Amniotic stem cell (primary cell): ENCODE measurements at regions not wholly inside any gene's neighbourhood (a gene's known extent, or its start where the extent isn't known, plus 50 kb on each side); places are given as distances from the start of the nearest gene placed in this dataset.
"Not testable (repeated sequence)": the region's sequence is repeated elsewhere in the genome, so short reads cannot be mapped to it uniquely, and the experiment has no call there.

ENCODE experiments used
- DNase-seq: peaks from one replicate; lab custom pipeline; 2025; lab: John Stamatoyannopoulos, UW

- DNase-seq: no peak
Measured at GRCh38 chr6:90463359-90463758, 123.5 kb downstream of the MAP3K7 start.

GRCh38 chr6:90462102-90462501 lies 124.8 kb downstream of the MAP3K7 start:
- DNase-seq: no peak

- DNase-seq: no peak
Measured at GRCh38 chr6:90461383-90461782, 125.5 kb downstream of the MAP3K7 start.

DNA sequence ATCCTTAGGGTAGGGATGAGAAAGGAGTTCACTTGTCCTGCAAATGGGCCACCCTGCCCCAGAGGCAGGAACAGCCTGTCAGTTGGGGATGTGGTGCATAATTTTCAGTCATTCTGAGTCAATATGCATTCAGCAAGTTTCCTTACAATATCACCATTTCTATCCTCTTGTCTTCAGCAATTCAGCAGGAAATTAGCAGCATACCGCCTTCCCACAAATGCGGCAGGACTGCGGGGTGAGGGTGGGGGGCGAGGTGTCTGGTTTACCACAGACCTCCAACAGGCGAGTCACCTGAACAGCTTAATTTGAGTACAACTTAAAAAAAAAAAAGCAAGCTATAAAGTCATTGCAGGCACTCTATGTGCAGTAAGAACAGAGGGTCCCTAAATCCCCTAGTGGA lies 126.8 kb downstream of the MAP3K7 start:
- no peak for DNase-seq

GRCh38 chr6:90459225-90459758 lies 127.6 kb downstream of the MAP3K7 start:
- no peak for DNase-seq

DNA sequence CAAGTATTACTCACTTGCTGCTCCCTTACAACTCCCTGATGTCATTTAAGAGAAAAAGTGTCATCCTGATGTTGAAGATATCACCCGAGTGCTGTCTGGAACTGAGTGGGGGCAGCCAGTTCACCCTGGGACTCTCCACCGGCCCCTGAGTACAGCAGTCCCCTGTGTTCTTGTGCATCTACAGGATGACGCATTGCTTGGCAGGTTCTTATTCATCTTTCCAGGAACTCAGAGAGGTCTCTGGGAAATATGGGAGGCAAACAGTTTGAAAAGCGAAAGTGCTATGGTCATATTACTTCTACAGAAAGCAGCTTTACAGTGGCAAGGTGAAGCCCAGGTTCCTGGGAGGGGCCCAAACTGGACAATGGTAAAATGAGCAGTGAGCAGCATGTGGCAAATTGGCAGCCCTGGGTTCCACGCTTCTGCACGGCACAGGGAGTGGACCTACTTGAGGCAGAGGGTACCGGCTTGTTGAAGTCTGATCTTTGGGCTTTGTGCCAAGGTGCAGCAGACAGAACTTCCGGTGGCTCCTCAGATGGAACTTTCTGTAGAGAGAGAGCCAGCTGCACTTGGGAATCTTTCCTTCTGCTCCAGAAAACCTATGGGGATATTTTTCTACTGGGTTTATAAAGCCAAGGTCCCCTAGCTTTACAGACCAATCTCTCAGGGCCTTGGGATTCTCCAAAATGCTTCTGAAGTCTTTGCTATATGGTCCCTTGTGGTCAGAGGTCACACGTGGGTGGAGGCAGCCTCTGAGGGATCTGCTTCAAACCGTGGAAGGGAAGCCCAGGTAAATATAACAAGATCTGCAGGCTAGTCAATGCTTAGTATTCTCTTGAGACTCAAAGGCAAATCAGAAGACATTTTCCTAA lies 128.3 kb downstream of the MAP3K7 start:
- no peak for DNase-seq

DNA sequence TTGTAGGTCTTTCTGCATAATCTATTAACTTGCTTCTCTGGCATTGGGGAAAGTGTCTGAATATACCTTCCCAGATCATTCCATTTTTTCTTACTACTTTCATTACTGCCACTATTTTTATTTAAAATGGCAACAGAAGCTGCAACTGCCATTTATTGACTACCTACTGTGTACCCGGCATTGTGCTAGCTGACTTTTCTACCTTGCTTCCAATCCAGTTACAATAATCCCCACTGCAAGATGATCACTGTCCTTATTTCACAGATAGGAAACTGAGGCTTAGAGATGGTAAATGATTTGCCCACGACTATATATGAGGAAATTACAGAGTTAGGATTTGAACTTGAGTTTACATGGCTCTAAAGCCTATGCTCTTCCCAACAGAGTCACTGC lies 129.0 kb downstream of the MAP3K7 start:
- DNase-seq: no peak

DNA sequence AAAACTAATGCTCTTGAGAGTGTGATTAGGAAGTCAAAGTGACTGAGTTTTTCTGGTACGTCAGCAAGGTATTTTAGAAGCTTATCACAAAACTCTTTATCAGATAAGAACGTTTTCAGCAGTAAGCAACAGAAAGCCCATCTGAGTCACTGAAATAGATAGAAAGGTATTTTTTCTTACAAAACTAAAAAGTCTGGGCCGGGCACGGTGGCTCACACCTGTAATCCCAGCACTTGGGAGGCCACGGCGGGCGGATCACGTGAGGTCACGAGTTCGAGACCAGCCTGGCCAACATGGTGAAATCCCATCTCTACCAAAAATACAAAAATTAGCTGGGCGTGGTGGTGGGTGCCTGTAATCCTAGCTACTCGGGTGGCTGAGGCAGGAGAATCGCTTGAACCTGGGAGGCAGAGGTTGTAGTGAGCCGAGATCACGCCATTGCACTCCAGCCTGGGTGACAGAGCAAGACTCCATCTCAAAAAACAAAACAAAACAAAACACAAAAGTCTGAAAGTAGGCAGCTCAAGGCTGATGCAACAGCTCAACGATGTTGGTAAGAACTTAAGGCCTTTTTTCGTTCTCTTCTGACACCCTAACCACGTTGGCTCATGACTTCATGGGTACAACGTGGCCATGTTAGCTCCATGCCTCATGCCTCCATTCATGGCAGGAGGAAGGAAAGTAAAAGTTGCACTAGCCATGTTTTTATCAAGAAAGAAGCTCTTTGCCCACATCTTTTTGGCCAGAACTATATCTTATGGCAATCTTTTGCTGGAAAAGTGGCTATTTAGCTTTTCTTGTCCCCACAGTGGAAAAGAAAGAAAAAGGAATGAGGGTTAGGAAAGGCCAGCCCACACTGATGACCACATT lies 129.6 kb downstream of the MAP3K7 start:
- DNase-seq: not testable (repeated sequence)

DNA sequence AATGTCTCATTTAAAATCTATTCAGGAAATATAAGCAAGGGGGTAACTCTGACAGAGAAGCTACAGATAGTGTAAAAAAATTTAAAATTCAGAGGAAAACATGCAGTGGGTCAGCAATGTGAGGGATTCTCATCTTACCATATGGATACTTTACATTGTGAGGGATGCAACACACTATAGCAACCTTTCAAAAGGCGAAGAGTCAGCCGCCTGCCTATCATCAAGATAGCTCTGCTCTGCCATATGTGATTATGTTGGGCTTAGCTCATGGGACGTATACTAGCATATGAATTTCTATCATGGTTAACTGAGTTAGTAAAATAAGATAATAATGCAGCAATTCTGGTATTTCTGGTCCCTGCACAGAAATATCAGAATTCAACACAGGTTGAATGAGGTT lies 130.9 kb downstream of the MAP3K7 start:
- DNase-seq: no peak

GRCh38 chr6:90454836-90455427 lies 131.9 kb downstream of the MAP3K7 start:
- no peak for DNase-seq

DNA sequence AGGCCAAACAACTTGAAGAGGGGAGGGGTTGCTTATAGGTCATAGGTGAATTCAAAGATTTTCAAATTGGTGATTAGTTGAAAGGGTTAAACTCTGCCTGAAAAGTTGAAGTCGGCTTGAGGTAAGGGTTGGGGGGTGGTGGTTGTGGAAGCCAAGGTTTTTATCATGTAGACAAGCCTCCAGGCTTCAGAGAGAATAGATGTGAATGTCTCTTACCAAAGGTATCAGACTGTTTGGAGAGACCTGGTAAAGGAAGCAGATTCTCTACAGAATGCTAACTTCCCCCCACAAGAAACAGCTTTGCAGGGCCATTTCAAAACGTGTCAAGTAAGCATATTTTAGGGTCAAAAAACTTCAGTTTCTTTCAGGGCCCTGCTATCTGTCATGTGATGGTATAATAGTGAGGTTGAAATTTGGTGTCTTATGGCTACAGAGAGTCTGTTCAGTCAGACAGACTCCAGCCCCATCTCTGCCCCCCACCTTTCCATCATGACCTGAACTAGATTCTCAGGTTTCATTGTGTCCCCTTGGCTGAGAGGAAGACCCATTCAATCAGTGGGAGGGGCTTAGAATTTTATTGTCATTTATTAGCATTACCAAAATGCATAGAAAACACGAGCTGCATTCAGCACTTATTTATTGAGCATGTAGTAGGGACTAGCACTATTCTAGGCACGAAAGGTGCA lies 136.5 kb downstream of the MAP3K7 start:
- no peak for DNase-seq

DNA sequence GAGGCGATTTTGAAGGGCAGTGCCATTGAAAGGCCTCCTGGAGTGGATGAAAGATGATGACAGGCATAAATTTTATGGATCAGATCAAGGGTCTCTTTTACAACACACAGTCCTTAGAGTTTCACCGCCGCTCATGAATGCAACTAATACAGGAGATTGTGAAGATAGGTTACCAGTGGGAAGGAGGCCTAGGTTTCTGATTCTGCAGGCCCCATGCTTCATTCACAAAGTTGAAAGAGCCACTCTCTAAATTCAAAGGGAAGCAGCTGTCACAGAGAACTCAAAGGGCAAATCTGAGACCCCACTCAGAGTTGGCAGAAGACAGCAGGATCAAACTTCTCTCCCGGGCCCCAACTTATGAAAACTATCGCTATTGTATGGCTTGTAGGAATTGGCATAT lies 137.6 kb downstream of the MAP3K7 start:
- DNase-seq: no peak

- no peak for DNase-seq
Measured at GRCh38 chr6:90448836-90449235, 138.0 kb downstream of the MAP3K7 start.

DNA sequence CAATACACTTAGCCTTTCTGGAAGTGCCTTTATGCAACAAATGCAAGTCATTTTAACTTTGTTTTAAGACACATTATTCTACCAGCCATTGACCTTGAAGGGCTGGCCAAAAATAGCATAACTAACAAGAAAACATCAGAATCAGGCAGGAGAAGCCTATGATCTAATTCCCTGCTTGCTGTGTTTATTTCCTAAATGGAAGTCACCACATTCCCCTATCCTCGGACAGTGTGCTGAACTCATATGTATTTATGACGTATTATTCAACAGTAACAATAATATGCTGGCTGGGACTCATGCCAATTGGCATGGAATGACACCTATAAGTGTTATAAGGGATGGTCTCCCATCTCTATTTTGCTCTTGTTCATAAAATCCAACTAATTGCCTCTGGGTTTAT lies 140.7 kb downstream of the MAP3K7 start:
- no peak for DNase-seq

- DNase-seq: no peak
Measured at GRCh38 chr6:90445533-90446108, 141.3 kb downstream of the MAP3K7 start.

GRCh38 chr6:90444160-90444714 lies 142.6 kb downstream of the MAP3K7 start:
- no peak for DNase-seq

- no peak for DNase-seq
Measured at GRCh38 chr6:90442366-90442765, 144.5 kb downstream of the MAP3K7 start.

- DNase-seq: no peak
Measured at GRCh38 chr6:90440586-90441283, 144.1 kb upstream of the BACH2 start.

DNA sequence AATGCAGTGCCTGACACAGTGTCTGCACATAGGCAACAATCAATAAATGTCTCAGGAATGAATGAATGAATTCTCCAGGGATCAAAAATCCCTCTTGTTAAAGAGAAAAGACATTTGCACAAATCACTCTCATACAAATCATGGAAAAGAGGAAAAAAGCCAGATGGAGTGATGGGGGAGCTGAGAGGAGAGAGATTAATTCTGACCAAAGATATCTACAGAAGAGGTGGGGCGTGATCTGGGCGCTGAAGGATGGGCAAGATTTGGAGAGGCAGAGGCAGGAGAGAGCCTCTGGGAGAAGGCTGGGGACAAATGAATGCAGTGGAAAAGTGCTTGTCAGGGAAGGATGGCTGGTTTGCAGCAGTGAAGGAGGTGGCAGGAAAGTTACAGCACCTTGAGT lies 142.9 kb upstream of the BACH2 start:
- DNase-seq: no peak

GRCh38 chr6:90436403-90436802 lies 139.8 kb upstream of the BACH2 start:
- DNase-seq: no peak
